ENCODE measurements at regions not wholly inside any gene's neighbourhood (a gene's known extent, or its start where the extent isn't known, plus 50 kb on each side); places are given as distances from the start of the nearest gene placed in this dataset.
"Not testable (repeated sequence)": the region's sequence is repeated elsewhere in the genome, so short reads cannot be mapped to it uniquely, and the experiment has no call there.

DNA sequence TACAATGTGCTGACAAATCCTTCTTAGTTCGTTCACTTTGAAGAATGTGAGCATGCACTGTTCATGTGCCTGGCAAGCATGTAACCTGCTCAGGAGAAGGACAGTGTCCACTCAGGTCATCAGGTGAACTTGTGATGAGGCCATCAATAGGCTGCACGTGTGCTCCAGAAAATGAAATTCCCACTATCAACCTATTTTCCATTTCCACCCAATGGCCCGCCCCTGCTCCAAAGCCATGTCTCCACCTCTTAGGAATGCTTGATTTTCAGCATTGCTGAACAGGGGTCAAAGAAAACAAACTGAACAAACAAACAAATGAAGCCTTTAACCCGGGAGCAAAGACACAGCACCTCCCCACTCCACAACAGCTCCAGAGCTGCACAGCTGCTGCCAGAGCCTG is 563.2 kb downstream of the TUBA3C start:
- H2BK15ac ChIP-seq (ENCODE audit: low read depth, low read length); H3K4me1 ChIP-seq (ENCODE audit: control insufficient read depth, insufficient read depth, low read length); dilution Hi-C loops (cut with HindIII; ENCODE audit: low sequenced_read_pairs, unreplicated experiment); H3K4me3 ChIP-seq (ENCODE audit: insufficient read depth, low read depth, low read length); H2BK120ac ChIP-seq (ENCODE audit: low read depth, low read length); BruUV-seq (replicated peaks); H3K4ac ChIP-seq (ENCODE audit: low read depth, low read length); CTCF ChIA-PET; H3K23ac ChIP-seq (ENCODE audit: low read depth, low read length); H2BK5ac ChIP-seq (ENCODE audit: low read depth, low read length, poor library complexity, severe bottlenecking); H3K4me2 ChIP-seq (ENCODE audit: low read depth, low read length); H3K56ac ChIP-seq (ENCODE audit: extremely low read depth, insufficient read depth, low read length); H4K91ac ChIP-seq (ENCODE audit: insufficient read depth, low read depth, low read length); H2AK9ac ChIP-seq (replicated peaks; ENCODE audit: low read depth, low read length, poor library complexity); H3K18ac ChIP-seq (ENCODE audit: low read depth, low read length); H3K14ac ChIP-seq (replicated peaks; ENCODE audit: low read depth, low read length); H4K8ac ChIP-seq (ENCODE audit: low read depth in 2 of 2, low read length in 2 of 2); H3K9ac ChIP-seq (ENCODE audit: low read depth, low read length); intact Hi-C loops (cut with micrococcal nuclease); H3K9me3 ChIP-seq (ENCODE audit: control insufficient read depth, insufficient read depth, low read length); H4K5ac ChIP-seq (ENCODE audit: low read depth, low read length); H4K20me1 ChIP-seq (ENCODE audit: insufficient read depth, low read length); ATAC-seq (ENCODE audit: low read depth); H3K27me3 ChIP-seq (ENCODE audit: control insufficient read depth, insufficient read depth, low read length); in situ Hi-C loops (cut with MboI; ENCODE audit: low sequenced_read_pairs); H2BK20ac ChIP-seq (ENCODE audit: low read depth, low read length); H3K9me1 ChIP-seq (ENCODE audit: insufficient read depth, low read length); H3K36me3 ChIP-seq (ENCODE audit: control insufficient read depth, insufficient read depth, low read length); H2AFZ ChIP-seq (replicated peaks; ENCODE audit: low read length, poor library complexity); DNase-seq; H3K79me1 ChIP-seq (ENCODE audit: low read depth in 1 of 2, low read length in 2 of 2); H3K27ac ChIP-seq (ENCODE audit: insufficient read depth, low read length); H2AK5ac ChIP-seq (ENCODE audit: low read depth, low read length); POLR2A ChIA-PET (ENCODE audit: unreplicated experiment): not testable (repeated sequence)
- WGBS, 2 experiments (ENCODE audit: extremely low coverage in 2 of 2, insufficient read length in 1 of 2): no CpG with 5 or more reads among the region's 4 CpGs

GRCh38 chr13:18610476-18610875 is 571.1 kb downstream of the TUBA3C start:
- H2AK9ac ChIP-seq (replicated peaks; ENCODE audit: low read depth, low read length, poor library complexity); DNase-seq; H2BK20ac ChIP-seq (ENCODE audit: low read depth, low read length); H2BK120ac ChIP-seq (ENCODE audit: low read depth, low read length); H3K18ac ChIP-seq (ENCODE audit: low read depth, low read length); H2AK5ac ChIP-seq (ENCODE audit: low read depth, low read length); H3K4me2 ChIP-seq (ENCODE audit: low read depth, low read length); H4K20me1 ChIP-seq (ENCODE audit: insufficient read depth, low read length); H3K14ac ChIP-seq (replicated peaks; ENCODE audit: low read depth, low read length); POLR2A ChIA-PET (ENCODE audit: unreplicated experiment); dilution Hi-C loops (cut with HindIII; ENCODE audit: low sequenced_read_pairs, unreplicated experiment); H3K27ac ChIP-seq (ENCODE audit: insufficient read depth, low read length); H3K27me3 ChIP-seq (ENCODE audit: control insufficient read depth, insufficient read depth, low read length); H3K23ac ChIP-seq (ENCODE audit: low read depth, low read length); in situ Hi-C loops (cut with MboI; ENCODE audit: low sequenced_read_pairs); CTCF ChIA-PET; H3K56ac ChIP-seq (ENCODE audit: extremely low read depth, insufficient read depth, low read length); H2BK5ac ChIP-seq (ENCODE audit: low read depth, low read length, poor library complexity, severe bottlenecking); H3K9me3 ChIP-seq (ENCODE audit: control insufficient read depth, insufficient read depth, low read length); H3K36me3 ChIP-seq (ENCODE audit: control insufficient read depth, insufficient read depth, low read length); intact Hi-C loops (cut with micrococcal nuclease); H3K4me1 ChIP-seq (ENCODE audit: control insufficient read depth, insufficient read depth, low read length); H2BK15ac ChIP-seq (ENCODE audit: low read depth, low read length); H3K79me1 ChIP-seq (ENCODE audit: low read depth in 1 of 2, low read length in 2 of 2); H4K5ac ChIP-seq (ENCODE audit: low read depth, low read length); H3K9ac ChIP-seq (ENCODE audit: low read depth, low read length); H3K9me1 ChIP-seq (ENCODE audit: insufficient read depth, low read length); H2AFZ ChIP-seq (replicated peaks; ENCODE audit: low read length, poor library complexity); BruUV-seq (replicated peaks); H3K4me3 ChIP-seq (ENCODE audit: insufficient read depth, low read depth, low read length); ATAC-seq (ENCODE audit: low read depth); H4K8ac ChIP-seq (ENCODE audit: low read depth in 2 of 2, low read length in 2 of 2); H3K4ac ChIP-seq (ENCODE audit: low read depth, low read length); H4K91ac ChIP-seq (ENCODE audit: insufficient read depth, low read depth, low read length): not testable (repeated sequence)
- no CpG with 5 or more reads among the region's 14 CpGs for WGBS, 2 experiments (ENCODE audit: extremely low coverage in 2 of 2, insufficient read length in 1 of 2)
